GM12864 (cell line): ENCODE measurements at regions not wholly inside any gene's neighbourhood (a gene's known extent, or its start where the extent isn't known, plus 50 kb on each side); places are given as distances from the start of the nearest gene placed in this dataset.

ENCODE experiments used
- DNase-seq: peaks from one replicate; pipeline ENCODE4 v3.0.0-alpha.2; 2011; ENCODE audit warnings: low read depth
- H3K4me3 ChIP-seq: 2 replicates; pipeline ENCODE4 v1.5.1; 2011; ENCODE audit warnings: mild to moderate bottlenecking, low read depth, low read length, control low read depth
- TF ChIP-seq, protein P1 (sequence below): IDR thresholded peaks from 2 replicates; pipeline ENCODE4 v1.5.1; 2011; ENCODE audit warnings: low read depth, mild to moderate bottlenecking, moderate library complexity, low read length, control low read depth, inconsistent platforms; ENCODE audit errors: missing control alignments

DNA sequence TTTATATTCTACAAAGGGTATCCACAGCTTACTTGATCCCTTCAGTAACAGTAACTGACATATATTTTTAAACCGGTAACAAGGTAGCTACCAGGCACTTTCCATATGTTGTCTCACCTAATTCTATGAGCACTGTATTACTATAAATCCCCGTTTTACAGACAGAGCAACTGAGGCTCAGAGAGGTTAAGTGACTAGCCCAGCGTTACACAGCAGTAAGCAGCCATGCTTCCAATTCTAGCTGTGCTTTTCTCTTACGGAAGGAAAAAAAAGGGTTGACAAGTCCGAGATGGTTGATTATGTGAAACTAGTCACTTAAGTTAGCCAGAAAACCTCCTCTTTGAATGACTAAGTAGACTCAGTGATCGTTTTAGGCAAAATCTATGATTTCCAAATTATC is 187.3 kb upstream of the LHX5 start:
- TF ChIP-seq, protein P1, sequence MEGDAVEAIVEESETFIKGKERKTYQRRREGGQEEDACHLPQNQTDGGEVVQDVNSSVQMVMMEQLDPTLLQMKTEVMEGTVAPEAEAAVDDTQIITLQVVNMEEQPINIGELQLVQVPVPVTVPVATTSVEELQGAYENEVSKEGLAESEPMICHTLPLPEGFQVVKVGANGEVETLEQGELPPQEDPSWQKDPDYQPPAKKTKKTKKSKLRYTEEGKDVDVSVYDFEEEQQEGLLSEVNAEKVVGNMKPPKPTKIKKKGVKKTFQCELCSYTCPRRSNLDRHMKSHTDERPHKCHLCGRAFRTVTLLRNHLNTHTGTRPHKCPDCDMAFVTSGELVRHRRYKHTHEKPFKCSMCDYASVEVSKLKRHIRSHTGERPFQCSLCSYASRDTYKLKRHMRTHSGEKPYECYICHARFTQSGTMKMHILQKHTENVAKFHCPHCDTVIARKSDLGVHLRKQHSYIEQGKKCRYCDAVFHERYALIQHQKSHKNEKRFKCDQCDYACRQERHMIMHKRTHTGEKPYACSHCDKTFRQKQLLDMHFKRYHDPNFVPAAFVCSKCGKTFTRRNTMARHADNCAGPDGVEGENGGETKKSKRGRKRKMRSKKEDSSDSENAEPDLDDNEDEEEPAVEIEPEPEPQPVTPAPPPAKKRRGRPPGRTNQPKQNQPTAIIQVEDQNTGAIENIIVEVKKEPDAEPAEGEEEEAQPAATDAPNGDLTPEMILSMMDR: no peak
- DNase-seq: no peak
- no peak overlapping the region for H3K4me3 ChIP-seq

DNA sequence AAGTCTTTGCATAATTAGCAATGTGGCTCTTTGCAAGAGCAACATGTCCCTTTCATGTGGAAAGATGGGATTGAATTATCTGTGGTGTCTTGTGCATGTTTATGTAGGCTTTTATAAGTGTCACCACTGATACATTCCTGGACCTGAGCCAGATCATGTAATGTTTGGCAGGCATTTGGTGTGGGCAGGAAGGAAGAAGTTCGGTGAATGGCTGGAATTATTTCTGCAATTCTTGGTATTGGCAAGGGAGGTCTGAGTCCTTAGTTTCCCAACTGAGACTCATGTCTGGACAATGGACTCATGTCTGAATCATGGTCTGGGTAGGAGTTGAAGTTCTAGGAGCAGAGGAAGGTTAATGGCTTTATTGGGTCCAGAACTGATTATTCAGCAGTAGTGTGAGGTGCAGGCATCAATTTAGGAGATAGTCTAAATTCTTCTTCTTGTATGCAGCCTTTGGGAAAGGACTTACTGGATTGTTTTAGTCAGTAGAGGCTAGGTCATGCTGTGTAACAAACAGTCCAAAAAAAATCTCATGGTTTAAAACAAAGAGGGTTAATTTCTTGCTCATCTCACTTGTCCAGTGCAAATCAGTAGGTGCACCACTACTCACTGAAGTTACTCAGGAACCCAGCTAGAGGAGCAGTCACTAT is 186.5 kb upstream of the LHX5 start:
- TF ChIP-seq, protein P1: no peak
- DNase-seq: no peak
- H3K4me3 ChIP-seq: no peak overlapping the region

DNA sequence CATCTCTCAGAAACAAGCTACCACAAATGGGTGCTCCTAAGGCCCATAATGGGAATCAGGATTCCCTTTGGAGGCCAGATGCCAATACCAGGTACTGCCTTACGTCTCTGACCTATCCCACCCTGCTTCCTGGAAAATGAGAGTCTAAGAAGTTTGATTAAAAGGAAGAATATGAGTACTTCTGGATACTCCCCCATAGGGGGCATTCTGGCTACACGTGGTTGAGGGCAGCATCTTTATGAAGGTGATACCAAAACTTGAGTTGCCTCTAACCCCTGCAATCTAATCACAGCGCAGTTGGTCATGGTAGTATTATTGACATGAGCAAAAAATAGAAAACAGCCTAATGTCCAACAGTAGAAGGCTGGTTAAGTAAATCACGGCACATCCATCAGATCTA is 184.2 kb upstream of the LHX5 start:
- DNase-seq: no peak
- TF ChIP-seq, protein P1: no peak
- H3K4me3 ChIP-seq: no peak overlapping the region

DNA sequence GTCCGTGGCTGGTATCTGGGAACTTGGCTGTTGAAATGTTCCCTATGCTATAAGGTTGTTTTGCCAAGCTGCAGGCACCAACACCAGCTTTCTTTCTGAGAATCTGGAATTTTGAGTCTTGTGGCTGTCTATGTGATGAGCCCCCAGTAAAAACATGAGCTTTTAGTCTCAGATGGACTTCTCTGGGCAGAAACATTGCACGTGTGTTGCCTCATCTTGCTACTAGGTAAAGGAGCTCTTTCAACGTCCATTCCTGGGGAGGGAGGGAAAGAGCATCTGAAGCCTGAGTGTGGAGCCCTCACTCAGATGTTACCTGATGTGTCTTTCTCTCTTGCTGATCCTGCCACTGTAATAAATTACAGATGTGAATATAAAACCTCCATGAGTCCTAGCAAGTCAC is 183.8 kb upstream of the LHX5 start:
- DNase-seq: no peak
- H3K4me3 ChIP-seq: no peak overlapping the region
- TF ChIP-seq, protein P1: no peak

DNA sequence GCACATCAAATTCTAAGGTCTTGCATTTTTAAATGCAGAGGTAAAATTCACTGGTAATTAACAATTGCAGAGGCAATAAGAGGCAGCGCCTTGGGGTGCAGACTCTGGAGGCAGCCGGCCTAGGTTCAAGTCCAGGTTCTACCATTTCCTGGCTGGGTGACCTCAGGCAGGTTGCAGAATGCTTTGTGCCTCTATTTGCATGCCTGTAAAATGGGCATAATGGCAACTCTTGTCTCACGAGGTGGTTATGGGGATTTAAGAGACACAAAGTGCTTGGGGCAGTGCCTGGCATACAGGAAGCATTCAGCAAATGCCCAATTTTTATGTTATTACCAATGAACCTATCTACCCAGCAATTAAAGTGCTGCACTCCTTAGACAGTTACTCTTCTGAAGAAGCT is 180.0 kb upstream of the LHX5 start:
- H3K4me3 ChIP-seq: no peak overlapping the region
- TF ChIP-seq, protein P1: no peak
- DNase-seq: no peak

DNA sequence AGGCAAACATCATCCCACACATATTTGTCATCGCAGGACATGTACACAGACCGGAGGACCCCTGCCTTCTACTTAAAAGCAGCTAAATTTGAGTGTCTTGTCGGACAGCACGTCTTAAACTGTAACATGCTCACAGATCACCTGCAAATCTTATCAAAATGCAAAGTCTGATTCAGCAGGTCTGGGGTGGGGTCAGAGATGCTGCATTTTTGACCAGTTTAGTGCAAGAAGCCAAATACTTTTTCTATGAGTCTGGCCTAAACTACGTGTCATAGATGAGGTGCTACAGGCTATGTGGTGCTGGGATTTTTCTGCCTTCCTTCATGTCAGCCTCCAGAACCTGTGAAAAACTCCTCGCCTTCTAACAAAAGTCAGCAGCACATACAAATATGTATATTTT is 178.8 kb upstream of the LHX5 start:
- TF ChIP-seq, protein P1: no peak
- H3K4me3 ChIP-seq: no peak overlapping the region
- no peak for DNase-seq

DNA sequence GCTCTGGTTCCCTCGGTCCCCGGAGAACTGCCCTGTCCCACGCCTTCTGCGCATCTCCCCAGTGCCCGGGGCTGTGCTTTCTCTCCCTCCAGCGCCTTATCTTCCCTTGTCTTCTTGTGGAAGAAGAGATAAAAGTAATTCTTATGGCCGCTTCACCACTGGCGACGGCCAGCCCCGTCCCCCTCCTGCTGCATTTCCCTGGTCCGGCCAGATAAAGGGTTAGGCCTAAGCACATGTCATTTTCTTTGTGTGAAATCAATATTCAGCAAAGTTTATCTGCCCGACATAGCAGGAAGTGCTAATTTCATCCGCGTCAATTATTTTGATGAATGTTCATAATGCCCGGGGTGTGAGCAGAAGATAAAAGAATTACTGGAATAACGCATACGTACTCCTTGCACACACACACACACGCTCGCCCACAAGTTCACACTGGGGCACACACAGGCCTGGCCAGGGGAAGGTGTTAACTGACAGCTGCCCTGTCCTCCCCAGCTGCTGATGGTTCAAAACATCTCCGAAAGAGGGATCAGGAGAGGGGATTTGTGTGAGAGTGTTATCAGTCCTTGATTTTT is 177.7 kb upstream of the LHX5 start:
- no peak for DNase-seq
- TF ChIP-seq, protein P1: no peak
- H3K4me3 ChIP-seq: no peak overlapping the region
